Endodermal cell (in vitro differentiated cells): ENCODE measurements at regions not wholly inside any gene's neighbourhood (a gene's known extent, or its start where the extent isn't known, plus 50 kb on each side); places are given as distances from the start of the nearest gene placed in this dataset.

Experiments
- DNase-seq: peaks from one replicate; pipeline ENCODE4 v3.0.0-alpha.2; 2017
- H3K27ac ChIP-seq: 2 replicates; pipeline ENCODE4 v1.5.1; 2013; ENCODE audit warnings: mild to moderate bottlenecking, low read depth, low read length, moderate library complexity
- H3K27me3 ChIP-seq: 2 replicates; pipeline ENCODE4 v1.6.1; 2013; ENCODE audit warnings: mild to moderate bottlenecking, low read length, moderate library complexity; ENCODE audit not compliant: insufficient read depth, control insufficient read depth, poor library complexity, severe bottlenecking
- H3K36me3 ChIP-seq: 2 replicates; pipeline ENCODE4 v1.7.0; 2013; ENCODE audit warnings: mild to moderate bottlenecking, low read length, moderate library complexity; ENCODE audit not compliant: control insufficient read depth, insufficient read depth
- H3K4me1 ChIP-seq: one replicate; pipeline ENCODE4 v1.7.0; 2013; ENCODE audit warnings: low read length; ENCODE audit not compliant: control insufficient read depth, insufficient read depth
- H3K4me3 ChIP-seq: 2 replicates; pipeline ENCODE4 v1.5.1; 2013; ENCODE audit warnings: mild to moderate bottlenecking, low read length, moderate library complexity
- H3K9ac ChIP-seq: 2 replicates; pipeline ENCODE4 v1.6.1; 2013; ENCODE audit warnings: mild to moderate bottlenecking, low read length, moderate library complexity; ENCODE audit not compliant: poor library complexity, severe bottlenecking; ENCODE audit errors: extremely low read depth
- H3K9me3 ChIP-seq: 2 replicates; pipeline ENCODE4 v1.6.1; 2013; ENCODE audit warnings: mild to moderate bottlenecking, low read length, moderate library complexity; ENCODE audit not compliant: control insufficient read depth
- H3K27ac Mint-ChIP-seq: 2 replicates; pipeline ENCODE4 v1.8.0; 2020; ENCODE audit warnings: mixed read lengths
- H3K27me3 Mint-ChIP-seq: 2 replicates; pipeline ENCODE4 v1.8.0; 2021; ENCODE audit warnings: mild to moderate bottlenecking, mixed read lengths; ENCODE audit not compliant: insufficient read depth
- H3K36me3 Mint-ChIP-seq: 2 replicates; pipeline ENCODE4 v1.8.0; 2020; ENCODE audit warnings: low read depth, mixed read lengths
- H3K4me1 Mint-ChIP-seq: 2 replicates; pipeline ENCODE4 v1.8.0; 2020; ENCODE audit warnings: mixed read lengths
- H3K4me3 Mint-ChIP-seq: 2 replicates; pipeline ENCODE4 v1.8.0; 2020; ENCODE audit warnings: mild to moderate bottlenecking, moderate library complexity, mixed read lengths
- H3K9me3 Mint-ChIP-seq: 2 replicates; pipeline ENCODE4 v1.8.0; 2020; ENCODE audit warnings: mild to moderate bottlenecking, mixed read lengths
- WGBS, 2 experiments: methylation state at CpG; one replicate each; pipeline versions ENCODE4 v1.1.5 to v1.1.7; 2013; ENCODE audit warnings: missing lambda C conversion rate in 2 of 2, mixed read lengths in 1 of 2; ENCODE audit not compliant: insufficient coverage in 1 of 2, insufficient read length in 1 of 2; 5-methylcytosine and 5-hydroxymethylcytosine counted together
- TF ChIP-seq, protein P1 (sequence below): fragments of 200-600 bp; sonication (generic); conservative IDR thresholded peaks from 2 replicates; pipeline ENCODE4 v1.5.0; 2021; ENCODE audit warnings: antibody characterized with exemption, mild to moderate bottlenecking

DNA sequence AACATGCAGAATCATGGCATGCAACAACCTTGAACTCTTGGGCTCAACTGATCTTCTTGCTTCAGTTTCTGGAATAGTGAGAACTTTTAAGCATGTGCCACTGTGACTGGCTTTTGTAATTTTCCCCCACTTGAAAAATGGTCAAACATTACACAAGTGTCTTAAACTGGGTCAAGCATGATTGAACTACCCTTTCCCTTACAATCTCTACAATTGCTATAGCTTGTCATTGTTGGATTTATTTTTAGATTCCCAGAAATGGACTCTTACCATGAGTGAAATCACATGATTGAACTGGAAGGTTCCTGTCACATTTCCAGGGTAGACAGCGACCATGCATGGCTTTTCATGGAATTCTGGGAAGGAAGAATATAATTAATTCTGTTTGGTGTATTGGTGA lies 102.2 kb upstream of the TUBA3C start:
- no peak overlapping the region for H3K27ac Mint-ChIP-seq
- Histone ChIP-seq H3K27me3 (no peaks in the 10 kb centered on the region), H3K4me1 (no peaks in the 10 kb centered on the region), H3K9me3 (peaks cover 64% of the 10 kb centered on the region), H3K27ac (no peak overlapping the region), H3K36me3 (no peaks in the 10 kb centered on the region), H3K4me3 (no peak overlapping the region), H3K9ac (no peak overlapping the region)
- no peak for DNase-seq
- peaks cover 86% of the 10 kb centered on the region for H3K9me3 Mint-ChIP-seq
- no peak overlapping the region for H3K4me3 Mint-ChIP-seq
- H3K27me3 Mint-ChIP-seq: no peaks in the 10 kb centered on the region
- 0% methylated on average over 1 of the region's 1 CpG; no CpG with 5 or more reads in 1 of the 2 experiments for WGBS, 2 experiments
- H3K36me3 Mint-ChIP-seq: no peaks in the 10 kb centered on the region
- H3K4me1 Mint-ChIP-seq: no peaks in the 10 kb centered on the region
- TF ChIP-seq, protein P1, sequence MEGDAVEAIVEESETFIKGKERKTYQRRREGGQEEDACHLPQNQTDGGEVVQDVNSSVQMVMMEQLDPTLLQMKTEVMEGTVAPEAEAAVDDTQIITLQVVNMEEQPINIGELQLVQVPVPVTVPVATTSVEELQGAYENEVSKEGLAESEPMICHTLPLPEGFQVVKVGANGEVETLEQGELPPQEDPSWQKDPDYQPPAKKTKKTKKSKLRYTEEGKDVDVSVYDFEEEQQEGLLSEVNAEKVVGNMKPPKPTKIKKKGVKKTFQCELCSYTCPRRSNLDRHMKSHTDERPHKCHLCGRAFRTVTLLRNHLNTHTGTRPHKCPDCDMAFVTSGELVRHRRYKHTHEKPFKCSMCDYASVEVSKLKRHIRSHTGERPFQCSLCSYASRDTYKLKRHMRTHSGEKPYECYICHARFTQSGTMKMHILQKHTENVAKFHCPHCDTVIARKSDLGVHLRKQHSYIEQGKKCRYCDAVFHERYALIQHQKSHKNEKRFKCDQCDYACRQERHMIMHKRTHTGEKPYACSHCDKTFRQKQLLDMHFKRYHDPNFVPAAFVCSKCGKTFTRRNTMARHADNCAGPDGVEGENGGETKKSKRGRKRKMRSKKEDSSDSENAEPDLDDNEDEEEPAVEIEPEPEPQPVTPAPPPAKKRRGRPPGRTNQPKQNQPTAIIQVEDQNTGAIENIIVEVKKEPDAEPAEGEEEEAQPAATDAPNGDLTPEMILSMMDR: no peak

DNA sequence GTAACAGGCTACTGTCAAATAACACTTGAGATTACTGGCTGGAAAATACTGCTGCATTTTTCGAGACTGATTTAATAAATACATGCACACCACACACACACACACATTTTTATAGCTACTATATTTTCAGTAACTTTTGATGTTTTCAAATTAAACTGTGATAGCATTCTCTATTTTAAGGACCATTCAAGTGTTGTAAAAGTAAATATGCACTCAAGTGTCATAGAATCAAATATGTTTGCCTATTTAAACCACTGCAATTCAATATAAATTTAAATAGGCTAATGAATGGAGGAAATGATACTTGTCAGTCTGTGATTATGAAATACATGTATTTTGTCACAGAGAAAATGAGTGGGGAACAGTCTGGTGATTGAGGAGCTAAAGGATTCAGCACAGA lies 86.7 kb upstream of the TUBA3C start:
- H3K4me1 ChIP-seq: no peaks in the 10 kb centered on the region
- H3K4me3 Mint-ChIP-seq: no peak overlapping the region
- H3K27me3 ChIP-seq: no peaks in the 10 kb centered on the region
- 100% methylated on average over 1 of the region's 1 CpG; no CpG with 5 or more reads in 1 of the 2 experiments for WGBS, 2 experiments
- no peaks in the 10 kb centered on the region for H3K36me3 ChIP-seq
- peaks cover 64% of the 10 kb centered on the region for H3K9me3 ChIP-seq
- no peaks in the 10 kb centered on the region for H3K4me1 Mint-ChIP-seq
- DNase-seq: no peak
- no peaks in the 10 kb centered on the region for H3K27me3 Mint-ChIP-seq
- H3K36me3 Mint-ChIP-seq: no peaks in the 10 kb centered on the region
- TF ChIP-seq, protein P1: no peak
- peaks cover 83% of the 10 kb centered on the region for H3K9me3 Mint-ChIP-seq
- H3K27ac Mint-ChIP-seq: no peak overlapping the region
- no peak overlapping the region for H3K4me3 ChIP-seq
- no peak overlapping the region for H3K9ac ChIP-seq
- H3K27ac ChIP-seq: no peak overlapping the region

DNA sequence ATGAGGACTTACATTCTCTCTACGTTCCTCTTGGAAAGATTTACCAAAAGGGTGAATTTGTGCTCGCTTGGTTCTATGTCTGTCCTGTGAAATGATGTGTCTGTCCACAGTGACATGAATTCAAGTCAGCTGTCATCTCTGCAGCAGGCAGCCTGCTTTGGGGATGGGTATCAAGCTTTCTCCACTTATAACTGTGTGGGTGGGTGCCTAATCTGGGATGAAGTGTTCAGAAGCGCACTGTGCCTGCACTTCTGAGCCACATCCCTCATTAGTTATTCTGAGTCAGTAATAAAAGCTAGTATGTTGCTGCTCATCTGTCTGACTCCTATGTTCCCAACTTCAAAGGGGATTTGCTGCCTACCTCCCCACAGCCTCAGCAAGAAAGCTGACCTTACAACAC lies 86.1 kb upstream of the TUBA3C start:
- no peaks in the 10 kb centered on the region for H3K27me3 Mint-ChIP-seq

More for the DNA sequence above, 86.1 kb upstream of the TUBA3C start:
- H3K9me3 Mint-ChIP-seq: peaks cover 86% of the 10 kb centered on the region
- no peak for DNase-seq
- H3K27me3 ChIP-seq: no peaks in the 10 kb centered on the region
- H3K4me3 ChIP-seq: peak overlapping the region; percentile 5
- H3K27ac Mint-ChIP-seq: no peak overlapping the region
- H3K9ac ChIP-seq: no peak overlapping the region
- 76 to 86% methylated on average over 3 of the region's 3 CpGs for WGBS, 2 experiments
- no peaks in the 10 kb centered on the region for H3K36me3 Mint-ChIP-seq
- H3K4me1 ChIP-seq: no peaks in the 10 kb centered on the region
- H3K9me3 ChIP-seq: peaks cover 70% of the 10 kb centered on the region
- no peak overlapping the region for H3K4me3 Mint-ChIP-seq
- H3K4me1 Mint-ChIP-seq: no peaks in the 10 kb centered on the region
- no peaks in the 10 kb centered on the region for H3K36me3 ChIP-seq
- TF ChIP-seq, protein P1: no peak
- no peak overlapping the region for H3K27ac ChIP-seq
